DMS 273 (cell line): ENCODE measurements at regions not wholly inside any gene's neighbourhood (a gene's known extent, or its start where the extent isn't known, plus 50 kb on each side); places are given as distances from the start of the nearest gene placed in this dataset.
A peak's percentile ranks its signal among the peaks of the same experiment; 100 is the strongest.
"Not testable (repeated sequence)": the region's sequence is repeated elsewhere in the genome, so short reads cannot be mapped to it uniquely, and the experiment has no call there.

Experiments
- DNase-seq: peaks from one replicate; lab custom pipeline; 2025; ENCODE audit not compliant: unreplicated experiment; lab: John Stamatoyannopoulos, UW

- not testable (repeated sequence) for DNase-seq
These were observed 87.8 kb downstream of the TENT5D start for GRCh38 chrX:80508083-80508482.

- no peak for DNase-seq
These were observed 91.9 kb downstream of the TENT5D start for GRCh38 chrX:80511969-80512760.

- no peak for DNase-seq
These were observed 92.7 kb downstream of the TENT5D start for GRCh38 chrX:80512924-80513323.

- no peak for DNase-seq
These were observed 93.4 kb downstream of the TENT5D start for GRCh38 chrX:80513625-80514024.

- DNase-seq: no peak
These were observed 116.8 kb downstream of the TENT5D start for GRCh38 chrX:80537096-80537495.

GRCh38 chrX:80550722-80551121, 130.5 kb downstream of the TENT5D start:
- DNase-seq: peak; percentile 50

- DNase-seq: no peak
These were observed 135.9 kb downstream of the TENT5D start for GRCh38 chrX:80556148-80556547.

- DNase-seq: no peak
These were observed 152.4 kb downstream of the TENT5D start for GRCh38 chrX:80572636-80573035.

- no peak for DNase-seq
These were observed 153.0 kb downstream of the TENT5D start for GRCh38 chrX:80573275-80573674.

GRCh38 chrX:80574486-80575086, 154.3 kb downstream of the TENT5D start:
- not testable (repeated sequence) for DNase-seq

GRCh38 chrX:80576267-80576666, 156.0 kb downstream of the TENT5D start:
- DNase-seq: no peak

GRCh38 chrX:80576806-80577533, 156.7 kb downstream of the TENT5D start:
- DNase-seq: no peak

- DNase-seq: peak; percentile 61
These were observed 158.4 kb downstream of the TENT5D start for GRCh38 chrX:80578517-80579105.

GRCh38 chrX:80590992-80591391, 170.7 kb downstream of the TENT5D start:
- not testable (repeated sequence) for DNase-seq

- no peak for DNase-seq
These were observed 182.0 kb downstream of the TENT5D start for GRCh38 chrX:80602036-80602860.
